ENCODE measurements at regions not wholly inside any gene's neighbourhood (a gene's known extent, or its start where the extent isn't known, plus 50 kb on each side); places are given as distances from the start of the nearest gene placed in this dataset.
A peak's percentile ranks its signal among the peaks of the same experiment; 100 is the strongest.

DNA sequence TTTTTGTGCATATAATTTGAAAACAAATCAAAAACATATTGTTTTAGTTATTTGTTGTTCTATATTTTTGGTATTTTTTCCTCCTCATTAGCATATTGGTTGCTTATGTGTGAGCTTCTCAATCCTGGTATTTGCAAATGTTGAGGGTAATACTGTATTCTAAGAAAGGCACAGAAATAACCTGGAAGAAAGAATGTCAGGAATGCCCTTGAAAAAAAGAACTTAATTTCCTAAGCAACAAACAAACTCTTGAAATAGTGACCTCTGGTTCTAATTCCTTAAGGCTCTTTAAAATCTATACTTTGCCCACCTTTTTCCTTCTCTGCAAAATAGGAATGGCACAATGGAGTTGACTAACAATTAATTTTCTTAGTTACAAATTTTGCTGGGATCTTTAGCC, 117.5 kb downstream of the HMHB1 start:
- no peaks in the 10 kb centered on the region for H3K4me1 ChIP-seq
- TF ChIP-seq, protein P1, sequence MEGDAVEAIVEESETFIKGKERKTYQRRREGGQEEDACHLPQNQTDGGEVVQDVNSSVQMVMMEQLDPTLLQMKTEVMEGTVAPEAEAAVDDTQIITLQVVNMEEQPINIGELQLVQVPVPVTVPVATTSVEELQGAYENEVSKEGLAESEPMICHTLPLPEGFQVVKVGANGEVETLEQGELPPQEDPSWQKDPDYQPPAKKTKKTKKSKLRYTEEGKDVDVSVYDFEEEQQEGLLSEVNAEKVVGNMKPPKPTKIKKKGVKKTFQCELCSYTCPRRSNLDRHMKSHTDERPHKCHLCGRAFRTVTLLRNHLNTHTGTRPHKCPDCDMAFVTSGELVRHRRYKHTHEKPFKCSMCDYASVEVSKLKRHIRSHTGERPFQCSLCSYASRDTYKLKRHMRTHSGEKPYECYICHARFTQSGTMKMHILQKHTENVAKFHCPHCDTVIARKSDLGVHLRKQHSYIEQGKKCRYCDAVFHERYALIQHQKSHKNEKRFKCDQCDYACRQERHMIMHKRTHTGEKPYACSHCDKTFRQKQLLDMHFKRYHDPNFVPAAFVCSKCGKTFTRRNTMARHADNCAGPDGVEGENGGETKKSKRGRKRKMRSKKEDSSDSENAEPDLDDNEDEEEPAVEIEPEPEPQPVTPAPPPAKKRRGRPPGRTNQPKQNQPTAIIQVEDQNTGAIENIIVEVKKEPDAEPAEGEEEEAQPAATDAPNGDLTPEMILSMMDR (IDR thresholded peaks at IDR 0.05), result no peak
- no peak overlapping the region for H3K4me3 ChIP-seq
- H3K9me3 ChIP-seq, result peaks cover 0 to 9% (median 1%) of the 10 kb centered on the region in 11 donors
- intact Hi-C loops (cut with DNase I), result no loop called here
- ATAC-seq, result no peak
- no peaks in the 10 kb centered on the region for H3K27me3 ChIP-seq
- DNase-seq, result no peak
- H3K27ac ChIP-seq, result no peak overlapping the region
- no peaks in the 10 kb centered on the region for H3K36me3 ChIP-seq

DNA sequence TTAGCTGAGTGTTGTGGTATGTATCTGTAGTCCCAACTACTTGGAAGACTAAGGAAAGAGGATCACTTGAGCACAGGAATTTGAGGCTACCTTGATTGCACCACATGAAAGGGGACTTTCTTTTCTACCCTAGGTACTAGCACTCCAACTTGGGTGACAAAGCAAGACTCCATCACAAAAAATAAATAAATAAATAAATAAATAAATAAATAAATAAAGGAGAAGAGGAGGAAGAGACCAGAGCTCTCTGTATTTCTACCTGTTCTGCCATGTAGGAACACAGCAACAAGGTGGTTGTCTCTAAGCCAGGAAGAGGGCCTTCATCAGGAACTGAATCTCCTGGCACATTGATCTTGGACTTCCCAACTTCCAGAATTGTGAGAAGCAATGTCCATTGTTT, 118.6 kb downstream of the HMHB1 start:
- TF ChIP-seq, protein P1 (IDR thresholded peaks at IDR 0.05), result no peak
- no peaks in the 10 kb centered on the region for H3K36me3 ChIP-seq
- no peak overlapping the region for H3K4me3 ChIP-seq
- intact Hi-C loops (cut with DNase I), result no loop called here
- peaks cover 0 to 19% (median 5%) of the 10 kb centered on the region in 11 donors for H3K9me3 ChIP-seq
- no peaks in the 10 kb centered on the region for H3K4me1 ChIP-seq
- no peak overlapping the region for H3K27ac ChIP-seq
- DNase-seq (no peak), ATAC-seq (no peak)
- no peaks in the 10 kb centered on the region for H3K27me3 ChIP-seq

DNA sequence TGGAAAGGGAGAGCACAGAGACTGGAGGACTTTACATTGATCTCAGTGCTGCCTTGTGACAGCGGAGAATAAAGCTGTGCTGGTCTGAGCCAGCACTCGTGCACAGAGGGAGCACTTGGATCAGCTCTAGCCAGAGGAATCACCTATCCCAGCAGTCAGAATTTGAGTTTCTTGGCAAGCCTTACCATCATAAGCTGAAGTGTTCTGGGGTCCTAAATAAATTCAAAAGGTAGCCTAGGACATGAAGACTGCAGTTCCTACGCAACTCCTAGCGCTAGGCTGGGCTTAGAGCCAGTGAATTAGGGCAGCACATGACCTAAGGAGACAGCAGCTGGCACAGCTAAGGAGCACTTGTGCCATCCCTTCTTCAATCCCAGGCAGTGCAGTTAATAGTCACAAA, 119.5 kb downstream of the HMHB1 start:
- DNase-seq, result peak in 1 of 2 donors; percentile 7
- Histone ChIP-seq H3K36me3 (no peaks in the 10 kb centered on the region), H3K27me3 (no peaks in the 10 kb centered on the region), H3K9me3 (peaks cover 0 to 27% (median 5%) of the 10 kb centered on the region in 11 donors), H3K27ac (no peak overlapping the region), H3K4me3 (no peak overlapping the region), H3K4me1 (no peaks in the 10 kb centered on the region)
- peak in 7 of 8 donors; percentile 44 to 84 (median 70) for ATAC-seq
- TF ChIP-seq, protein P1 (IDR thresholded peaks at IDR 0.05), result no peak
- WGBS, 2 donors, result 44 to 76% methylated on average over 4 of the region's 4 CpGs
- intact Hi-C loops (cut with DNase I), result no loop called here

DNA sequence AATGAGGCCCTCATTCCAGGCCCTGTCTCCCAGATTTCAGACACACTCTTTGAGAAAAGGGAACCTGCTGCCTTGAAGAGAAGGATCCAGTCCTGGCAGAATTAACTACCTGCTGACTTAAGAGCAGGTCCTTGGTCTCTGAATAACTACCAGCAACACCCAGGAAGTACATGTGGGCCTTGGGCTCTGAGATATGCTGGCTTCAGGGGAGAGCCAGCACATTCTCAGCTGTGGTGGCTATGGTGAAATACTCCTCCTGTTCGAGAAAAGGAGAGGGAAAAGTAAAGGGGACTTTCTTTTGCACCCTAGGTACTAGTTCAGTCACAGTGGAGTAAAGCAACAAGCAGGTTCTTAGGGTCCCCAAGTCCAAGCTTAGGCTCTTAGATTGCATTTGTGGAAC, 120.0 kb downstream of the HMHB1 start:
- WGBS, 2 donors, result 63 to 95% methylated on average over 1 of the region's 1 CpG
- DNase-seq (no peak), ATAC-seq (no peak)
- TF ChIP-seq, protein P1 (IDR thresholded peaks at IDR 0.05), result no peak
- intact Hi-C loops (cut with DNase I), result no loop called here
- Histone ChIP-seq H3K4me3 (no peak overlapping the region), H3K27ac (no peak overlapping the region), H3K27me3 (no peaks in the 10 kb centered on the region), H3K4me1 (no peaks in the 10 kb centered on the region), H3K36me3 (no peaks in the 10 kb centered on the region), H3K9me3 (peaks cover 0 to 29% (median 5%) of the 10 kb centered on the region in 11 donors)

DNA sequence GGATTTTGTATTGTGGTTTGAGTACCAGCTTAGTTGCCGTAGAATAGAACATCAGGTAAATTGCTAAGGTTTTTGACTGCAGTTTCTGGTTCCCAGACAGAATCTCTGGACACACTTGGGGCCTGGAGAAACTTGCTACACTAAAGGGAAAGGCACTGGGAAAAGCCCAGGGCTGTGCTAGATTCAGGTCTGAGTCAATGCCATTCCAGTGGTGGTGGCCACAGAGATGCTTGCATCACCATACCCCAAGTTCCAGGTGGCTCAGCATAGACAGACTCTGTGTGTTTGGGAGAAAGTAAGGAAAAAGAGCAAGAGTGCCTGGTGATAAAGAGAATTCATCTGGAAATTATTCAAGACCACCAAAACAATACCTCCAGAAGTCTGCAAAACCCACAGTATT, 120.6 kb downstream of the HMHB1 start:
- TF ChIP-seq, protein P1 (IDR thresholded peaks at IDR 0.05), result no peak
- Histone ChIP-seq H3K4me3 (no peak overlapping the region), H3K27ac (no peak overlapping the region), H3K36me3 (no peaks in the 10 kb centered on the region), H3K4me1 (no peaks in the 10 kb centered on the region), H3K27me3 (no peaks in the 10 kb centered on the region), H3K9me3 (peaks cover 0 to 29% (median 5%) of the 10 kb centered on the region in 11 donors)
- intact Hi-C loops (cut with DNase I), result no loop called here
- ATAC-seq (no peak), DNase-seq (no peak)
- WGBS, 2 donors, result 96 to 100% methylated on average over 1 of the region's 1 CpG

Measured in heart right ventricle (tissue), 16 donors.